ENCODE measurements at regions not wholly inside any gene's neighbourhood (a gene's known extent, or its start where the extent isn't known, plus 50 kb on each side); places are given as distances from the start of the nearest gene placed in this dataset.

DNA sequence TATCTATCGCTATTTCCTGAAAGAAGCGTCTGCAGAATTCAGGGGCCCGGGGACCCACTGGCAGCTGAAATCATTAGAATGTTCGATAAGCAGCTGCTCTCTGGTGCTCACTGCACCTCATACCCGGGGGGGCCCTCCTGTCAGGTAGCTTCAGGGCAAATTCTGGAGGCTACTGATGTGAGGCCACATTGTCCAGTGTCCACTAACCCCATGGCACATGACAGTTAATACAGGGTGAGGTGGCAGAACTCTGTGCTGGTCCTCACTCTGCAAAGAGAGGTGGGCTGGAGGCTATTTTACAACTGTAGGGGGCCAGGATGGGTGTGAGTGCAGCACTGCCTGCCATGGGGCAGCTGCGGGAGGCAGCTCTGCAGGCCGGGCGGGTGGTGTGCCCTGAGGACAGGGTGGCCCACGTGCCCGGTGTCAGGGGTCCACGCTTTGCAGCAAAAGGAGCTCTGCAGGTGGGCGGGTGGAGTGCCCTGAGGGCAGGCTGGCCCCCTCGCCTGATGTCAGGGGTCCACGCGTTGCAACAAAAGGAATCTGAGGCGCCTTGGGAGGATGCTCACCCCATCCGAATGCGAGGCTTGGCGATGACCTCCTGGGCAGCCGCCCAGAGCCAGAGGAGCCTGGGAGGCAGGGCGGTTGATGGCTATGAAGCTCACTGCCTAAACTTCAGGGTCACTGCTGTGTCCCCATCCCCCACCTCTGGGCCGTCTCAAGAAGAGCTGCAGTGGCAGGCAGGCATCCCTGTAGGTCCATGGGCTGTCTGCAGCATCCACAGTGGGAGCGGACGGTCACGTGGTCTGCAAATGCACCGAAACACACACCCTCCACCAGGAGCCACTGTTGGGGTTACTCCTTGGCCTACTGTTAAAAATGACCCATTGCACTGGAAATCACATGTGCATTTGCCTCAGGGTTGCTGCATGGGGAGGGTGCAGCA lies 207.0 kb upstream of the SALL3 start:
- TF ChIP-seq, protein P1, sequence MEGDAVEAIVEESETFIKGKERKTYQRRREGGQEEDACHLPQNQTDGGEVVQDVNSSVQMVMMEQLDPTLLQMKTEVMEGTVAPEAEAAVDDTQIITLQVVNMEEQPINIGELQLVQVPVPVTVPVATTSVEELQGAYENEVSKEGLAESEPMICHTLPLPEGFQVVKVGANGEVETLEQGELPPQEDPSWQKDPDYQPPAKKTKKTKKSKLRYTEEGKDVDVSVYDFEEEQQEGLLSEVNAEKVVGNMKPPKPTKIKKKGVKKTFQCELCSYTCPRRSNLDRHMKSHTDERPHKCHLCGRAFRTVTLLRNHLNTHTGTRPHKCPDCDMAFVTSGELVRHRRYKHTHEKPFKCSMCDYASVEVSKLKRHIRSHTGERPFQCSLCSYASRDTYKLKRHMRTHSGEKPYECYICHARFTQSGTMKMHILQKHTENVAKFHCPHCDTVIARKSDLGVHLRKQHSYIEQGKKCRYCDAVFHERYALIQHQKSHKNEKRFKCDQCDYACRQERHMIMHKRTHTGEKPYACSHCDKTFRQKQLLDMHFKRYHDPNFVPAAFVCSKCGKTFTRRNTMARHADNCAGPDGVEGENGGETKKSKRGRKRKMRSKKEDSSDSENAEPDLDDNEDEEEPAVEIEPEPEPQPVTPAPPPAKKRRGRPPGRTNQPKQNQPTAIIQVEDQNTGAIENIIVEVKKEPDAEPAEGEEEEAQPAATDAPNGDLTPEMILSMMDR (IDR thresholded peaks at IDR 0.05) = no peak
- no peak for TF ChIP-seq POLR2A (IDR thresholded peaks at IDR 0.05)
